K562 (cell line): ENCODE measurements at regions not wholly inside any gene's neighbourhood (a gene's known extent, or its start where the extent isn't known, plus 50 kb on each side); places are given as distances from the start of the nearest gene placed in this dataset.

Experiments used
- AFF4 ChIP-seq: sonication (generic); formaldehyde crosslinking; IDR thresholded peaks from 2 replicates; pipeline ENCODE4 v1.8.0; 2023; ENCODE audit warnings: mild to moderate bottlenecking, missing genetic modification reagents
- CHD2 ChIP-seq: IDR thresholded peaks from 2 replicates; pipeline ENCODE4 v1.6.1; 2011; ENCODE audit warnings: low read depth, low read length
- NRF1 ChIP-seq, 2 experiments: fragments of 450-650 bp; IDR thresholded peaks in 1 of 2; conservative IDR thresholded peaks in 1 of 2; 2 replicates each; pipeline ENCODE4 v1.6.1; 2014; ENCODE audit warnings: mild to moderate bottlenecking in 2 of 2
- SMAD4 ChIP-seq: fragments of 250-450 bp; sonication (Bioruptor Pico); conservative IDR thresholded peaks from 2 replicates; pipeline ENCODE4 v1.8.0; 2021; ENCODE audit warnings: inconsistent platforms, mild to moderate bottlenecking, moderate library complexity
- ZBTB17 ChIP-seq: fragments of 450-650 bp; formaldehyde crosslinking; IDR thresholded peaks from 2 replicates; pipeline ENCODE4 v1.4.0; 2020; ENCODE audit warnings: mild to moderate bottlenecking
- TF ChIP-seq, protein P1 (sequence below): sonication (generic); formaldehyde crosslinking; IDR thresholded peaks from 2 replicates; pipeline ENCODE4 v1.8.0; 2022; ENCODE audit warnings: mild to moderate bottlenecking, missing genetic modification reagents
- TF ChIP-seq, protein P2 (sequence below): sonication (generic); formaldehyde crosslinking; IDR thresholded peaks from 2 replicates; pipeline ENCODE4 v1.8.0; 2022; ENCODE audit warnings: mild to moderate bottlenecking, missing genetic modification reagents
- TF ChIP-seq, protein P3 (sequence below): fragments of 250-450 bp; sonication (Bioruptor Pico); IDR thresholded peaks from 2 replicates; pipeline ENCODE4 v1.4.0; 2020
- TF ChIP-seq, protein P4 (sequence below): fragments of 250-450 bp; sonication (Bioruptor Pico); IDR thresholded peaks from 2 replicates; pipeline ENCODE4 v1.8.0; 2022; ENCODE audit warnings: moderate library complexity, mild to moderate bottlenecking, inconsistent platforms

DNA sequence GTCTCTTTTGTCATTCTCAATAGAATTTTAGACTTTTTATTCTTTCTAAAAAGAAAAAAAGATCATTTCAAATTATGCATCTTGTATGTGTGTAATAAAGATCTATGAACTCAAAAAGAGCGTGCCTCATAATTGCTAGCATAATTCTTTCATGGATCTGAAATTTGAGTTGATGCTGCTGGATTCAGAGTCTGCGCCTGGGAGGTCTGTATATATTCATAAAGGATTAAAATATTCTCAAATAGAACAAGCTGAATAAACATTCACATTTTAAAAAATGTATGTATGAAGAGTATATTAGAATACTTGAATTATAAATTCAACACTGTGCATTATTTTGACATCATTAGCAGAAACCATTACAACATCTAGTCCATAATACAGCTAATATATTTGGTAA lies 297.8 kb upstream of the GRAMD2B start (continued):
- TF ChIP-seq AFF4 (no peak), ZBTB17 (CRISPR knock-in tag) (no peak), NRF1 (conservative IDR thresholded peaks at IDR 0.05 in 1 of 2, IDR thresholded peaks at IDR 0.05 in 1 of 2) (no peak), SMAD4 (CRISPR knock-in tag) (no peak), CHD2 (no peak)
- TF ChIP-seq, protein P1, sequence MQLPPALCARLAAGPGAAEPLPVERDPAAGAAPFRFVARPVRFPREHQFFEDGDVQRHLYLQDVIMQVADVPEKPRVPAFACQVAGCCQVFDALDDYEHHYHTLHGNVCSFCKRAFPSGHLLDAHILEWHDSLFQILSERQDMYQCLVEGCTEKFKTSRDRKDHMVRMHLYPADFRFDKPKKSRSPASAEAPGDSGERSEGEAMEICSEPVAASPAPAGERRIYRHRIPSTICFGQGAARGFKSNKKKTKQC (CRISPR knock-in tag) = no peak
- TF ChIP-seq, protein P2, sequence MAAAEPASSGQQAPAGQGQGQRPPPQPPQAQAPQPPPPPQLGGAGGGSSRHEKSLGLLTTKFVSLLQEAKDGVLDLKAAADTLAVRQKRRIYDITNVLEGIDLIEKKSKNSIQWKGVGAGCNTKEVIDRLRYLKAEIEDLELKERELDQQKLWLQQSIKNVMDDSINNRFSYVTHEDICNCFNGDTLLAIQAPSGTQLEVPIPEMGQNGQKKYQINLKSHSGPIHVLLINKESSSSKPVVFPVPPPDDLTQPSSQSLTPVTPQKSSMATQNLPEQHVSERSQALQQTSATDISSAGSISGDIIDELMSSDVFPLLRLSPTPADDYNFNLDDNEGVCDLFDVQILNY (CRISPR knock-in tag) = no peak
- TF ChIP-seq, protein P3, sequence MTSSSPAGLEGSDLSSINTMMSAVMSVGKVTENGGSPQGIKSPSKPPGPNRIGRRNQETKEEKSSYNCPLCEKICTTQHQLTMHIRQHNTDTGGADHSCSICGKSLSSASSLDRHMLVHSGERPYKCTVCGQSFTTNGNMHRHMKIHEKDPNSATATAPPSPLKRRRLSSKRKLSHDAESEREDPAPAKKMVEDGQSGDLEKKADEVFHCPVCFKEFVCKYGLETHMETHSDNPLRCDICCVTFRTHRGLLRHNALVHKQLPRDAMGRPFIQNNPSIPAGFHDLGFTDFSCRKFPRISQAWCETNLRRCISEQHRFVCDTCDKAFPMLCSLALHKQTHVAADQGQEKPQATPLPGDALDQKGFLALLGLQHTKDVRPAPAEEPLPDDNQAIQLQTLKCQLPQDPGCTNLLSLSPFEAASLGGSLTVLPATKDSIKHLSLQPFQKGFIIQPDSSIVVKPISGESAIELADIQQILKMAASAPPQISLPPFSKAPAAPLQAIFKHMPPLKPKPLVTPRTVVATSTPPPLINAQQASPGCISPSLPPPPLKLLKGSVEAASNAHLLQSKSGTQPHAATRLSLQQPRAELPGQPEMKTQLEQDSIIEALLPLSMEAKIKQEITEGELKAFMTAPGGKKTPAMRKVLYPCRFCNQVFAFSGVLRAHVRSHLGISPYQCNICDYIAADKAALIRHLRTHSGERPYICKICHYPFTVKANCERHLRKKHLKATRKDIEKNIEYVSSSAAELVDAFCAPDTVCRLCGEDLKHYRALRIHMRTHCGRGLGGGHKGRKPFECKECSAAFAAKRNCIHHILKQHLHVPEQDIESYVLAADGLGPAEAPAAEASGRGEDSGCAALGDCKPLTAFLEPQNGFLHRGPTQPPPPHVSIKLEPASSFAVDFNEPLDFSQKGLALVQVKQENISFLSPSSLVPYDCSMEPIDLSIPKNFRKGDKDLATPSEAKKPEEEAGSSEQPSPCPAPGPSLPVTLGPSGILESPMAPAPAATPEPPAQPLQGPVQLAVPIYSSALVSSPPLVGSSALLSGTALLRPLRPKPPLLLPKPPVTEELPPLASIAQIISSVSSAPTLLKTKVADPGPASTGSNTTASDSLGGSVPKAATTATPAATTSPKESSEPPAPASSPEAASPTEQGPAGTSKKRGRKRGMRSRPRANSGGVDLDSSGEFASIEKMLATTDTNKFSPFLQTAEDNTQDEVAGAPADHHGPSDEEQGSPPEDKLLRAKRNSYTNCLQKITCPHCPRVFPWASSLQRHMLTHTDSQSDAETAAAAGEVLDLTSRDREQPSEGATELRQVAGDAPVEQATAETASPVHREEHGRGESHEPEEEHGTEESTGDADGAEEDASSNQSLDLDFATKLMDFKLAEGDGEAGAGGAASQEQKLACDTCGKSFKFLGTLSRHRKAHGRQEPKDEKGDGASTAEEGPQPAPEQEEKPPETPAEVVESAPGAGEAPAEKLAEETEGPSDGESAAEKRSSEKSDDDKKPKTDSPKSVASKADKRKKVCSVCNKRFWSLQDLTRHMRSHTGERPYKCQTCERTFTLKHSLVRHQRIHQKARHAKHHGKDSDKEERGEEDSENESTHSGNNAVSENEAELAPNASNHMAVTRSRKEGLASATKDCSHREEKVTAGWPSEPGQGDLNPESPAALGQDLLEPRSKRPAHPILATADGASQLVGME (CRISPR knock-in tag) = no peak
- TF ChIP-seq, protein P4, sequence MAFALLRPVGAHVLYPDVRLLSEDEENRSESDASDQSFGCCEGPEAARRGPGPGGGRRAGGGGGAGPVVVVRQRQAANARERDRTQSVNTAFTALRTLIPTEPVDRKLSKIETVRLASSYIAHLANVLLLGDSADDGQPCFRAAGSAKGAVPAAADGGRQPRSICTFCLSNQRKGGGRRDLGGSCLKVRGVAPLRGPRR (CRISPR knock-in tag) = no peak
